H4 (cell line): ENCODE measurements at regions not wholly inside any gene's neighbourhood (a gene's known extent, or its start where the extent isn't known, plus 50 kb on each side); places are given as distances from the start of the nearest gene placed in this dataset.
"Not testable (repeated sequence)": the region's sequence is repeated elsewhere in the genome, so short reads cannot be mapped to it uniquely, and the experiment has no call there.

Source experiments
- DNase-seq: peaks from one replicate; pipeline ENCODE4 v3.0.0-alpha.2; 2015; ENCODE audit warnings: low spot score

DNA sequence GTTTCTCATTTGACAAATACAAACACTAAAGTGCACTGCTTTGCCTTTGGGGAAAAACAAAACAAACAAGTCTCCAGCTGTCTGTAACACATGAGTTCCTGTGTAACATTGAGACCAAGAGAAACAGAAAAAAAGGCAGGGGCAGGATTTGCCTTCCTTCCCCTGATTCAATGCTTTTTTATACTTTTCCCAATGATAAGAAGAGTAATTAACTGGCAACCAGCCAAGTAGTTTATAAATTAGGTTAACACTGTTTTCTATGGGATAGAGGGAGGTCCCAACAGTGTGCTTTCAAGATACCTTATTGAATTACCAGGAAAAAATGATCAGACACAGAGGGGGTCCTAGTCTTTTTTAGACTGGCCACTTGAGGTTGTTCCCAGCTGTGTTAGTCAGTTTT is 346.8 kb downstream of the TRIM36 start:
- no peak for DNase-seq

DNA sequence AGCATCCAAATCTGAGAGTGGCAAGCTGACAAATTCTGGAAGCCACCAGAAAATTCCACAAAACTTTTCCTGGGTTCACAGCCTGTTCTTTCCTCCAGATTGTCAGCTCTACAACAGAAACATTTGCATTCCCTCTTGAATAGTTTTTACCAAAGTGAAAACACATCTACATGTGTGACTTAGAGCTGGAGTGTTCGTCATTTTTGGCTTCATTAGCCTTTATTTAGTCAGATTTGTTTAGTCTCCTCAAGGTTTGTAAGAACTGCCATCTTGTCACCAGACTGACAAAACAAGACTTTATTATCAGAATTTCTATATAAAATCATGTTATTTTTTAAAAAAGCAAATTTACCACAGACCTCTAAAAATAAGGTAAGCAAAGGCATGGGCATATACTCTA is 347.3 kb downstream of the TRIM36 start:
- DNase-seq = no peak

DNA sequence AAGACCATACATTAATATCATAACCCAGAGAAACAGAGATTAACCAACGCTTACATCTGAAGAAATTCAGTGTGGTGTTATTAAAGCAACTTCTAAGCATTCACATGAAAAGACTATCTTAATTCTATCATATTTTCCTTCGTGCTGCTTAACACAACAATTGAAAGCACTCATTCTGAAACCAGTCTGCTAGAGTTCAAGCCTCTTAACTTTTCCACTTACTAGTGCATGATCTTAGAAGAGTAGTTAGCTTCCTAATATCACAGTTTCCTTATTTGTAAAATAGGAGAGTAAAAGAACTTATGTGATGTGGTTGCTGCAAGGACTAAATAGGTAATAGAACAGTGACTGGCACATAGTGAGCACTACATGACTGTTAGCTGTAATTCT is 379.3 kb downstream of the TRIM36 start:
- no peak for DNase-seq

DNA sequence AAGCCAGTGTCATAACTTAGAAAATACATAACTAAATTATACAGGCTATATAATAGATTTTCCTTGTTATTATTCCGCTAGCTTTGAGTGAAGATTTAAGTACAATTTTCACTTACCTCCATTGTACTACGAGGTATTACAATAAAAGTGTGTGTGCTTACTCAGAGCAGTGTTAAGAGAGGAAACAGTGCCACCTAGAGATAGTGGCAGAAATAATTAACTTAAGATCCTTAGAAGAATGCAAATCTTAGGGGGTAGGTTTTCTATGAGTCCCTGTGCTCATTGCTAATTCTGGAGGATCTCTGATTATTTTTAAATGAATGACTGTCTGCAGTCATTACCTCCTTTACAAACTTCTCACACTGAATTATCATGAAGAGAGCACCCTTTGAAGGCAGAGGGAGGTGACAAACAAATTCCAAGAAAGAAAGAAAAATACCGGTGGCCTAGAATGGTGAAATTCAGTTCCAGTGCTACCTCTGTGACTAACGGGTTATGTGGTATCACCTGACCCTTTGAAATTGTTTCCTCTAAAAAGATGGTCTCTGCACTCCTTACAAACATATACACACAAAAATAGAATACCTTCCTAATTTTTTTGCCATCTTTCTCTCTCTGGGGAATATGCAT is 379.8 kb downstream of the TRIM36 start:
- peak; percentile 40 for DNase-seq

DNA sequence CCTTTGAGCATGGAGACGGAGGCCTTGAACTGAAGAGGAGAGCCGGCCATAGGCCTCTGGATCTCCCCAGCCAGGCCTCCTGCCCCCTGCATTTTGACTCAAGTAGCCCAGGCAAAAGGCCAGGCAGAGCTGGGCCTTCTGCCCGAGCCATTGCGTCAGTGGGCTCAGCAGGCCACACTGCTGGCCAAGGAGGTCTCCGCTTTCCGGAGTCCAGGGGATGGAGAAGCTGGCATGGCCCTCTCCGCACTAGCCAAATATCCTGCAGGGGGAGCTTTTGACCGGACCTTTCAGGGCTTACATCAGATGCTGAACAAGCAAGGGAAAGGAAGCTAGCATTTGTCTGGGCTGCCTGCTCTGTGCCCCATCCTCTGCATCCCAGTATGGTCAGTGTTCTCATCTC is 386.8 kb downstream of the TRIM36 start:
- no peak for DNase-seq

DNA sequence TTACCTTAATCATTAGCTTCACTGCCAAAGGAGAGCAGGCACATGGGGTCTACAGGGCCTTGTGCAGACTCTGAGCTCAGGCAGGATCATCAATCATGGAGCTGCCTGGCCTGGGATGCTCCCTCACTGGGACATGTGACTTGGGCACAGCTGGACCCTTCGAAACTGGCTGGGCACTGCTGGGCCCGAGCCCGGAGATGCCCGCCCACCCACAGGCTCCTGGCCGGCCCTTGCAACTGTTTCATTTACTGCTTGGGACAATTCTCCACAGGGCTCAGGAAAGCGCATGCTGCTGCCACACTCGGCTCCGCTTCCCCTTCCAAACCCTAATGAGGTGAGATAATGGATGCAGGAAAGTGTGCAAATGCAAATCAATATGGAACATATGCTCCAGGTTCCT is 387.5 kb downstream of the TRIM36 start:
- DNase-seq = no peak

DNA sequence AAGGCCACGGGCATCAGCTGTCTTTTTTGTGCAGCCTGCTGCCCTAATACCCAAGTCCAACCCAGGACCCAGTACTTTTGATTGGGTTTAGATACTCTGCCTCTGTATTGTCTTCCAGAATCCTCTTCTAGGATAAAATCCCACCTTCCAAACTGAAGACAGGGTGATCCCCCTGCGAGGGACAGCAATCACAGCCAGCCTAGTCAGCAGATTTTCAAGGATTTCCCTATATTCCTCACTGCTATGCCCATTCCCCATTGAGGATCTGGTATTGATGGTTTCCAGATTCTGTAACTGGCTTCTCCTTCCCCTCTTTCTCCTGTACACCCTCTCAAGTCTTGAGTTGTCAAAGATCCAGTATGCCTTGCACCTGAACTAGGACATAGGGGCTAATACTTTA is 389.4 kb downstream of the TRIM36 start:
- DNase-seq = no peak

DNA sequence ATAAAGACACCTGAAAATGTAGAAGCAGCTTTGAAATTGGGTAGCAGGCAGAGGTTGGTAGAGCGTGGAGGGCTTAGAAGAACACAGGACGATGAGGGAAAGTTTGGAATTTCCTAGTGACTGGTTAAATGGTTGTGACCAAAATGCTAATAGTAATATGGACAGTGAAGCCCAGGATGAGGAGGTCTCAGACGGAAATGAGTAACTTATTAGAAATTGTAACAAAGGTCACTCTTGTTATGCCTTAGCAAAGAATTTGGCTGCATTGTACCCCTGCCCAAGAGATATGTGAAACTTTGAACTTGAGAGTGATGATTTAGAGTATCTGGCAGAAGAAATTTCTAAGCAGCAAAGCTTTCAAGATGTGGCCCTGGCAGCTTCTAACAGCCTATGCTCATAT is 382.5 kb downstream of the KCNN2 start:
- no peak for DNase-seq

DNA sequence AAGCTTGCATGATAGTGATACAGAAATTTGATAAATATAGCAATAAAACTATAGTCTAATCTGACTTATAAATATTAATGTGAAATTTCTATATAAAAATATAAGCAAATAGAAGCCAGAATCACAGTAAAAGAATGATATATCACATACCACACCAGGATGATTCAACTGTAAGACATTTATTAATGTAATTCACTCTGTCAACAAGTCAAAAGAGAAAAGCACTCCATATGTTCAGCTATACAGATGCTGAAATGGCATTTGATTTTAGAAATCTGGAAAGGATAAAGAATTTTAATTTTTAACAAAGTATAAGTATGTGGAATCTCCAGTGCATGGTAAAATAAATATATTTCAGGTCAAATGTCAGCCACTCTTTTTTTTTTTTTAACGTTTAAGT is 372.4 kb downstream of the KCNN2 start:
- DNase-seq = no peak

DNA sequence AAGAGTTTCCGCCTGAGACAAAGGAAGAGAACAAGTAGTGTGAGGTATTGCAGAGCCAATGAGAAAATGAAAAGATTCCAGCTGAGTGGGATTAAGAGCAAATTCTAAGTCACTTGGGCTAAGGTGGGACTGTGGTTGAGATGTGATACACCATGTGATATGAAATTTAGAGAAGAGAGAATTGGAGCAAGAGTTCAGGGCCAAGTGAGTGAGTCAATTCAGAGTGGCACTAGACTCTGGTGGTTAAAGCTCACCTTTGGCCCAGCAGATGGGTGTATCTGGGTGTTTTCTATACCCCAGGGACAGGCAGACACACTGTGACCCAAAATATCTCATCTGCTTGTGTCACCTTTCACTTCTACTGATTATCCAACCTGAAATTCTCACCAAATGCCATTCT is 368.1 kb downstream of the KCNN2 start:
- DNase-seq = no peak

DNA sequence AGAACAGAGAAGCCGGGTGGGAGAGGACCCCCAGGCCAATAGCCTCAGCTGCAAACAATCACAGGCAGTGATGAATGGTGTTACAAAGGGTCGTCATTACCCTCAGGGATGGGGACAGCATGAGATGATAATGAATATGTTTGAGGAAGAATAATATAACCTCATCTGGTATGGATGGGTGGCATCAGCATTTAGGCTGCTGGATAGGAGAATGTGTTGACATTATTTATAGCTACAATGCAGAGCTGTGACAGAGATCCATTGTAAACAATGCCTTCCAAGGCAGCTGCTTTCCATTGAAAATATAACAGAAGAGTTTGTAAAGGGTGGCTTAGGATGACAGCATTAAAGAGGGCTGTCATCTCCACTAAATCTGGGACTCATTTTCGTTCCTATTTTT is 365.5 kb downstream of the KCNN2 start:
- no peak for DNase-seq

DNA sequence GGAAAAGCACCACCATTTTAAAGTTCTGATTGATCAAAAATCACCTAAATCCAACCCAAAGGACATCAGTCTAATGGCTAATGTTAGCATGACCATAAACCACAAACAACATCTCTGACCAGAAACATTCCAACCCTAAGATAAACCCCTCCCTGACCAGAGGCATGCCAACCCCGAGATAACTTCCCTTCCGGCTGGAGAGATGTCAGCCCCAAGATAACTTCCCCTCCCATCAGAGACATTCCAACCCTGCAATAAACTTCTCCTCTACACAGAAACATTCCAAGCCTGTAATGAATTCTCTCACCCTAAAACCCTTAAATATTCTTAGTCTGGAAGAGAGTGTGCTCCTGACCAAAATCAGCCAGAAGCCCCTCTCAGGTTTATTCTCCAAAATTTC is 364.3 kb downstream of the KCNN2 start:
- no peak for DNase-seq

DNA sequence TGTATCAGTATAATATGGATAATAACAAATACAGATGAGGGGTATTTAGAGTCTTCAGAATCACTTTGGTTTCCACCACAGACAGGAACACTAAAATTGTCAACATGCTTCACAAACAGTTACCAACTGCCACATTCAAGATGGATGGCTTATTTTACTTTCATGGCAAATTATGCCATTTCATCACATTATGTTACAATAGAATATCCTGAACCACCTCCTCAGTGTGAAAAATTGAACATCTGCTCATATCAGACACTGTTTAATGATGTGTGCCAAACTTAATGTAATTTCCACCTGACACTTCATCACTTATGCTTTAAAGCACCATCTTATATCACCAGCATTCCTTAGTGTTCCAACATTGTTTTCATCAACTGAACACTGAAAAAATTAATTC is 357.4 kb downstream of the KCNN2 start:
- no peak for DNase-seq

DNA sequence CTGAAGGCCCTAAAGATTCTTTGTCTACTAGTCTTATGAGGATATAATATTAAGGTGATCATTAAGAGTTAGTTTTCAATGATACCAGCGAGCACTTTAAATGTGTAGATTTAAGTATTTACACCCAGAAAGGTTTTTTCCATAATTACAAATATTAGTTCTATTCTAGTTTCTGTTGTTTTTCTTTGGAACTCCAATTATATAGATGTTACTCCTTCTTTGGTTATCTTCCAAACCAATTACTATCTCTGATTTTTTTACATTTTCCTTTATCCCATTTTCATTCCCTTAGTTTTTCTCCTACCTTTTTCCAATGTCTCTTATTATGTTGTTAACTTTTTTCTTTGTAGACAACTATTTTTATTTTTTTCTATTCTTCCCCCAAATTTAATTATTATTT is 355.1 kb downstream of the KCNN2 start:
- DNase-seq = no peak

DNA sequence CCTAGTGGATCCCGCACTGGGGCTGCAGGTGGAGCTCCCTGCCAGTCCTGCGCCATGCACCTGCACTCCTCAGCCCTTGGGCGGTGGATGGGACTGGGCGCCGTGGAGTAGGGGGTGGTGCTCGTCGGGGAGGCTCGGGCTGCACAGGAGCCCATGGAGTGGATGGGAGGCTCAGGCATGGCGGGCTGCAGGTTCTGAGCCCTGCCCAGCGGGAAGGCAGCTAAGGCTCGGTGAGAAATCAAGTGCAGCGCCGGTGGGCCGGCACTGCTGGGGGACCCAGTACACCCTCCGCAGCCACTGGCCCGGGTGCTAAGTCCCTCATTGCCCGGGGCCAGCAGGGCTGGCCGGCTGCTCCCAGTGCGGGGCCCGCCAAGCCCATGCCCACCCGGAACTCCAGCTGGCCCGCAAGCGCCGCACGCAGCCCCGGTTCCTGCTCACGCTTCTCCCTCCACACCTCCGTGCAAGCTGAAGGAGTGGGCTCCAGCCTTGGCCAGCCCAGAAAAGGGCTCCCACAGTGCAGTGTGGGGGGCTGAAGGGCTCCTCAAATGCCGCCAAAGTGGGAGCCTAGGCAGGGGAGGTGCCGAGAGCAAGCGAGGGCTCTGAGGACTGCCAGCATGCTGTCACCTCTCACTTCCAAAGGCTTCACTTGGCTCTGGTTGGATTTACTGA is 342.5 kb downstream of the KCNN2 start:
- not testable (repeated sequence) for DNase-seq

DNA sequence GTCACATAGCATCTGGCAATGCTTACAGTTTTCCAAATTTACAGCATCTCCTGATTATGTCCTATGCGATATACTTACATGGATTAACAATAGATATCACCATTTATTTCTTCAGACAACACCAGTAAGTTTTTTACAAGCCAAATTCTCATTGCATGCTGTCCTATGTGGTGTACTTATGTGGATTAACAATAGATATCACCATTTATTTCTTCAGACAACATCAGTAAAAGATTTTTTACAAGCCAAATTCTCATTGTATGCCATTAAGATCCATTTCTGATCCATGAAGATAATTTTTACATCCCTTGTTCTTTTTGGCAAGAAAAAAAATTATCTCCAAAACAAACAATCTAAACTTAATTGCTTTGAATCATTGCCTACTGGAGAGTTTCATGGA is 340.9 kb downstream of the KCNN2 start:
- no peak for DNase-seq

DNA sequence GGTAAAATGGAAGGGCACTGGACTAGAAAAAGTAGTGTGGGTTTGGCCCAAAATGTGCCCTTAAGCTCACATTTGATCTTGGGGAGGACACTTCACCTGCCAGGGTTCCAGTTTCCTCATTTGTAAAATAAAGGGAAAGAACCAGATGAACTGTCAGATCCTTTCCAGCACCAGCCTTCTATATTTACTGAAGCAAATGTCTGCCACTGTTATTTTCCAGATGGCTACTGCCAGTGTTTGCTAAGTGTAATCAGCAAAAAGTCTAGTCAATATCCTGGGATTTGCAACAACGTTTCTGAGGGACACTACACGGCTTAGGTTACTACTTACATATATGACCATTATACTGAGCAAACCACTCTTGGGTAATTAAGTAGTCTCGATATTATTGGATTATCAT is 340.3 kb downstream of the KCNN2 start:
- DNase-seq = no peak

DNA sequence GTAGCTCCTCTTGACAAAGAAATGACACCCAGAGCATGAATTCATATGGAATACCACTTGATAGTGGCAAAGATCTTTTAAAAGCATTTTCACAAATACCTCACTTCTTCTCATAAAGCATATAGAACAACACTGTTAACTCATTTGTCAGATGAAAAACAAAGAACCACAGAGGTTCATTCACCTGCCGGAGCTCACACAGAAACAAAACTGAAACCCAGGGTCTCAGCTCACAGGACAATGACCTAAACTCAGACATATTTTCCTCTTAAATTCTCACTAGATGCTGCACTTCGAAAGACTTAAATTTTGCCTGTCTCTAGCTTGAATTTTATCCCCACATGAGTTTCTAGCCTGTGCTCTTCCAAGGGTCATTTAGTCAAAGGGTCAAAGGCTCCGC is 339.0 kb downstream of the KCNN2 start:
- DNase-seq = no peak

DNA sequence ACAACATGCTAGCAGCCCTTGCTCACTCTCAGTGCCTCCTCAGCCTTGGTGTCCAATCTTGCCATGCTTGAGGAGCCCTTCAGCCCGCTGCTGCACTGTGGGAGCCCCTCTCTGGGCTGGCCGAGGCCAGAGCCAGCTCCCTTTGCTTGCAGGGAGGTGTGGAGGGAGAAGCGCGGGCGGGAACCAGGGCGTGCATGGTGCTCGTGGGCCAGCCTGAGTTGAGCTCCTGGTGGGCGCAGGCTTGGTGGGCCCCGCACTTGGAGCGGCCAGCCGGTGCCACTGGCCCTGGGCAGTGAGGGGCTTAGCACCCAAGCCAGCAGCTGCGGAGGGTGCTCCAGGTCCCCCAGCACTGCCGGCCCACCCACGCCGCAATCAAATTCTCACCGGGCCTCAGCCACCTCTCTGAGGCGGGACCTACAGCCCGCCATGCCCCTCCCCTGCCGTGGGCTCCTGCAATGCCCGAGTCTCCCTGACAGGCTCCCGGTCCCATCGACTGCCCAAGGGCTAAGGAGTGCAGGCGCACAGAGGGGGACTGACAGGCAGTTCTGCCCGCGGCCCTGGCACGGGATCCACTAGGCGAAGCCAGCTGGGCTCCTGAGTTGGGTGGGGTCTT is 333.5 kb downstream of the KCNN2 start:
- no peak for DNase-seq

DNA sequence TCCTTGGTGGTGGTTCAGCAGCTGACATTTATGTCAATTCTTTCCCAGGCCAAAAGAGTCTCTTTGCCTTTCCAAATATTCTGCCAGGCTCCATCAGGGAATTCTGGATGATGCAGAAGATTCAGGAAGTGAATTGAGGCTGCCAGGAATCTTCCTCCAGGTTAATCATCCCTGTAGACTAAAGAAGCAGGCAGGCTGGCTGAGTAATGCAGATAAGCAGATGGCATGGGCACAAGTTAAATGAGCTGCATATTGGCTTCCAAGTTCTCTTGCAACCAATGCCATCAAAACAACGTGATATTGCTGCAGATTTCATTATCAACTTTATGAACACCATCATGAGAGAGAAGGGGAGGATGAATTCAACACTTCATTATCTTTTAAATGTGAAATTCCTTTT is 324.5 kb downstream of the KCNN2 start:
- DNase-seq = no peak

DNA sequence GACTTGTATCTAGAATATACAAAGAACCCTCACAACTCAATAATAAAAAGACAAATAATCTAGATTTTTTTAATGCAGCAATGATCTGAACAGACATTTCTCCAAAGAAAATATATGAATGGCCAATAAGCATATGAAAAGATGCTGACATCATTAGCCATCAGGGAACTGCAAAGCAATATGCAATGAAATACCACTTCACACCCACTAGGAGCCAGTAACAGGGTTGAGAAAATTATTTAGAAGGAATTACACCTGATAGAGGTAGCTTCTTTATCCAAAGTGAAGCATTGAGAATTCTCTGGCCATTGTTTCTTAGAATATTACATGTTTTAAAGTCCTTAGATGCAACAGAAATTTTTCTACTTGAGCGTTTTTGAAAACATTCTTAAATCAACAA is 316.9 kb downstream of the KCNN2 start:
- no peak for DNase-seq

DNA sequence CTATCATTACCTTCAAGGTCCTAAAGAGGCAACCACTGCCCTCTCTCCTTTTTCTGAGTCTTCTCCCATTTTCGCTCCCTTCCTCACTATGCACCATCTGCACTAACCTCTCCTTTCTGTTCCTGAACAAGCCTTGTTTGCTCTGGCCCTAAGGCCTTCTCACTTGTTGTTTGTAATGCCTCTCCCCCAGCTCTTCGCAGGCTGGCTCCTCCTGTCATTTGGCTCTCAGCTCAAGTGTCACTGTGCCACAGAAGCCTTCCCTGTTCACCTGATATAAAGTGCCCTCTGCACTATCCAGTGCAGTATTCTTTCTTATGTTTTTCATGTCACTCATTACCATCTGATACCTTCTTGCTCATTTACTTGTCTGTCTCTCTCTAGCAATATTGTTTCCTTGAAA is 303.7 kb downstream of the KCNN2 start:
- DNase-seq = no peak

DNA sequence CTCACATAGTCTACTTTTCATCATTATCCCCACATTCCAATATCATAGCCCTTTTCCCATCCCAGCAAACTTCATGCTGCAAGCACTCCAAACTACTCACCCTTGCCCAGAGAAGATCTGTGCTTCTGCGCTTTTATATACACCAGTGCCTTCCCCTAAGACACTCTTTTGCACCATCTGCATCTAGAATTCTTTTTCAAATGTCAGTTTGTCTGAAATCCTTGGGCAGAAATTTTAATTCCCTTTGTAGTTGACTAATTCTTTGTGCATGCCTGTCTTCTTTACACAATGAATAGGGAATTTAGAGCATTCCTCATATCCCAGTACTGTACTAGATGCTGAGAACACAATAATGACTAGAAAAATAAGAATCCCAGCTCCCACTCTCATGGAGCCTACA is 298.9 kb downstream of the KCNN2 start:
- no peak for DNase-seq

DNA sequence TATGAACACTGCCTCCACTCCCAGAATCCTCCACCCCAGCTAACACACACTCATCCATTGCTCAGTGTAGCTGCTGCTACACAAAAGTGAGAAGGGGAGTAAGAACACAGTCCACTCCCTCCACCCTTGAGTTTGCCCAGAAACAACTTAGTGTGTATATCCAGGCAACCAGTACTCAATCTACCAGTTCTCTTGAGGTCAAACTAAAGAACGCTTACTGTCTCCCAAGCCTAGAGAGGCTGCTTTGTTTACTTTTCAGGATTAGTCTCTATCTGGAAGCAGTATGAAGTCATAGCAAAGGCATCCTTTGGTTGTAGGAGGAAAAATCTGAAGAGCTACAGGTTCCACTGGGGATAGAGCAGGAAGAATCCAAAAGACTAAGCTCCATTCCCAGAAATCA is 296.3 kb downstream of the KCNN2 start:
- DNase-seq = peak; percentile 25
